SKM-1 treated with dmso at 0.1 percent for 144 hours (cell line): ENCODE measurements at regions not wholly inside any gene's neighbourhood (a gene's known extent, or its start where the extent isn't known, plus 50 kb on each side); places are given as distances from the start of the nearest gene placed in this dataset.

Experiments
- DNase-seq: peaks from one replicate; lab custom pipeline; 2025; ENCODE audit not compliant: unreplicated experiment; lab: John Stamatoyannopoulos, UW

DNA sequence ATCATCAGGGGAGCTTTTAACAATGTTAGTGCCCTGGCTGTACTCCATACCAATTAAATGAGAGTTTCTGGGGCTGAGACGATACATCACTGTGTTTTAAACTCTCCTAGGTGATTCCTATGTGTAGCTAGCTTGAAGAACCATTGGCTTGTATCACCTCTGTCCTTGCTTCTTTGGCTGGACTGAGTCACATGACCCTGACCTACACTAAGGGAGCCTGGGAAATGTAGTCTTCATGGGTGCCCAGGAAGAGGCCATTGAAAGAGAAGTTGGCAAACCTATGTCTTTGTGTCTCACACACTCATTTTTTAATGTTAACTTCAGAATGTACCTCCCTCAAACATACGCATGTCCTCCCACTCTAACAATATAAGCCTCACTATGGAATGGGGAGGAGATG is 506.6 kb downstream of the DHX35 start:
- no peak for DNase-seq

DNA sequence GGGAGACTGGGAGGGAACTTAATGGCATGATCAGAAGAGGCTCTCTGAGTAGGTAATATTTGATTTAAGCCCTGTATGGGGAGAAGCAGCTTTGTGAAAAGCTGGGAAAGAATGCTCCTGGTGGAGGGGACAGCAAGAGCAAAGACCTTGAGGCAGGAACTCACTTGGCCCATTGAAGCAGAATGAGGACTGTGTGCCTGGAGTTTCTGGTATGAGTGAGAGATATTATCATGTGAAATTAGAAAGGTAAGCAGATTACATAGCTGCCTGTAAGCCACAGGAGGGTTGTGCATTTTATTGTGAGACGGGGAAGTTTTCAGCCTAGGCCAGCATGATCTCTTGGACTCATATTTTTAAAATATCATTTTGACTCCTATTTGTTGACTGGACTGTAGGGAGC is 502.1 kb downstream of the DHX35 start:
- DNase-seq = no peak

DNA sequence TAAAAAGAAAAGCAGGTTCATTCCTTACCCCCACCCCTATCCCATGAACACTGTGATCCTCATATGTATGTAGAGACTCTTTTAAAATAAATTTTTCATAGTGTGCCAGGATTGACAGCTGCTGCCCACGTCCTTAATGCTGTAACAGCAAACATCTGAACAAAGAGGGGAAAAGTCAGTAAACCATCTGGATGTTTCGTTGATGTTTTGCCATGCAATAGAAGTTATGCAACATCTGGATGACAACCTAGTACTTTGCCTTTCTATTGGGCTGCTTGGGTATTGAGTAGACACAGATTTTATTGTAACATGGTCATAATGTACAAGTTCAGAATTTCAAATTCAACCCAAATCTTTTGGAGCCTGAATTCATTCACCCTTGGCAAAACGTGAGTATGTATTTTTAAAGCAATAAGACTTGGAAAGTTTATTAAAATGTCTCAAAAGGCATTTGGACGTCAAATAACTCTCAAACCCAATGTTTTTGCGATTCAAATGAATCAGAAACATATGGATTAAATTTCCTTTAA is 500.3 kb downstream of the DHX35 start:
- no peak for DNase-seq

GRCh38 chr20:39458452-39458851 is 496.3 kb downstream of the DHX35 start:
- no peak for DNase-seq

DNA sequence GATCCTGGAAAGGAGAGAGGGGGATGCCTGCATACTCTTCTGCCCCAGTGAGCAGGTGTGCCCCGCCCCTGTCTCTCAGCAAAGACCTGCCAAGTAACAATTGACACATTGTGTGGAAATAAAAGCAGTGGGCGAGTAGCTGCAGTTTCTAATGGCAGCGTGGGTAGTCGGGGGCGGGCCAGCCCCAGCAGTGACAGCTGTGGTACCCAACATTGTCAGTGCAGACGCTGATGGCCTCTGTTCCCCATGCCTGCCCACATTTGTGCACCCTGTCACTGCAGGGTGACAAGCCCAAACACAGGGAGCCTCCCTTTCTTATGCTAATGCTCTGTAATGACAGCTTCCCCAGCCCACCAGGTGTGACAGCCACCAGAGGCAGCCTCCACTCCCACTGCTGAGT is 491.7 kb downstream of the DHX35 start:
- no peak for DNase-seq

DNA sequence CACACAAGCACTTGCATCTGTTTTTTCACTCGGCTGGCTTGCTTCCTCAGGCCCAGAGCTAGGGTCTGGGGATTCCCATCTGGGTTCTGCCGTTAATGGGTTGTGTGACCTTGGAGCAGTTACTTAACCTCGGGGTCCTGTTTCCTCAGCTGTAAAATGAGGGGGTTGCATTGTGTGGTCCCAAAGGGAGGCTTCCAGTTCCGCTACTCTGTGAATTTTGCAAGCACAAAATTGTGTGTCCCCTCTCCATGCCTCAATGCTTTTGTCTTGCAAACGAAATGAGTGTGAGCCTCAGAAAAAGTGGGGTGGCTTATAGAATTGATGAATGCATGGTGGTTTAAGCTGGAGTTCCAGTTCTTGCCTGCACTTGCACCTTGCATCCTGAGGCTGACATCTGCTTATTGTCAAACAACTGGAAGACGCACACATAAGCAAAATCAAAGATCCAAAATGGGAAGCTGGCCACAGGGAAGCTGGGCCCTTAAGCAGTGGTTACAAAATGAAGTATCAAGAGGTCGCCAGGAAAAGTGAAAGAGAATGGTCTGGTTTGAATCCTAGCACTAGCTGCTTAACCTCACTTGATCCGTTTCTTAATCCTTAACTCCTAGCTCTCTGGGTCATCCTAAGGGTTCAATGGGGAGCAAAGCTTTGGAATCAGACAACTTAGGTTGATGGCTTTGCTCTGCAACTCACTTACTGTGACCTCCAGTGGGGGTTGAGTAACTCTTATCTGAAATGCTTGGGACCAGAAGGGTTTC is 490.6 kb downstream of the DHX35 start:
- no peak for DNase-seq

- no peak for DNase-seq
Measured at GRCh38 chr20:39451386-39451785, 489.2 kb downstream of the DHX35 start.

DNA sequence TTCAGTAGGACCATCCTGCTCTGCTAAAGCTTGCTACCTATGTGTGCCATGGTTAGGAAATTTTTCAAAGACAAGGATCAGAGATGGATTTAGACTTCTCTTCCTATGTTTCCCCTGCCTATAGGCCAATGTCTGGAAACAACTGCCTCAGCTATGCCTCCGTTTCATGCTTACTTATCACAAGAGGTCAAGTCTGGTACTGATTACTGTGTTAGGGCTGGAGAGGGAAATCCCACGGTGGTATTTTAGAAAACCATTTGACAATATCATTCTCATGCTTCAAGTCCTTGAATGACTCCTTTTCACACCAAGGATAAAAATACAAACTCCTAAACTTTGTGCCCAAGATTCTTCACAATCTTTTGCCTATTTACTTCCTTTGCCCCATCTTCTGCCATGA is 484.3 kb downstream of the DHX35 start:
- DNase-seq = no peak

DNA sequence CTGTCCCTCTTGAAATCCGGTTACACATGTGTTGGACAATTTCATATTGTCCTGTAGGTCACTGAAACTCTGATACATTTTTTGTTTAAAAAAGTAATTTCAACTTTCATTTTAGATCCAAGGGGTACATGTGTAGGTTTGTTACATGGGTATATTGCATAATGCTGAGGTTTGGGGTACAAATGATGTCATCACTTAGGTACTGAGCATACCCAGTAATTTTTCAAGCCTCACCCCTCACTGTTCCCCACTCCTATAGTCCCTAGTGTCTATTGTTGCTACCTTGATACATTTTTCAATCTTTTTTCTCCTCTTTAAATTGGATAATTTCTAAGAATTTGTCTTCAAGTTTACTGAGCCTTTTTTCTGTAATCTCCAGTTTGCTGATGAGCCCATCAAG is 483.0 kb downstream of the DHX35 start:
- DNase-seq = no peak

DNA sequence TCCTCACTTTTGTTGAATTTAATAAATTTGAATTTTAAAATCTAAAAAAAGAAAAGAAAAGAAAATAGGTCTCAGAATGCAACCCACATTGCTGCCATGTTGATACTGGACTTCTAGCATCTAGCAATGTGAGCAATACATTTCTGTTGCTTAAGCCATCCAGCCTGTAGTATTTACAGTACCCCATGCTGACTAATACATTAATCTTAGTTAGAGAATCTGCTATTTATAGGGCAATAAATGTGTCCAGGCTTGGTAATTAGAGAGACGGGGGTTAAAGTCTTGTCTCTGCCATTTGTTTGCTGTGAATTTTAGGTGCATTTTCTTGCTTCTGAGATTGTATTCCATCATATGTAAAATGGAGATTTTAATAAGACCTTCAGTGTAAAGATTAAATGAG is 471.3 kb downstream of the DHX35 start:
- DNase-seq = no peak

DNA sequence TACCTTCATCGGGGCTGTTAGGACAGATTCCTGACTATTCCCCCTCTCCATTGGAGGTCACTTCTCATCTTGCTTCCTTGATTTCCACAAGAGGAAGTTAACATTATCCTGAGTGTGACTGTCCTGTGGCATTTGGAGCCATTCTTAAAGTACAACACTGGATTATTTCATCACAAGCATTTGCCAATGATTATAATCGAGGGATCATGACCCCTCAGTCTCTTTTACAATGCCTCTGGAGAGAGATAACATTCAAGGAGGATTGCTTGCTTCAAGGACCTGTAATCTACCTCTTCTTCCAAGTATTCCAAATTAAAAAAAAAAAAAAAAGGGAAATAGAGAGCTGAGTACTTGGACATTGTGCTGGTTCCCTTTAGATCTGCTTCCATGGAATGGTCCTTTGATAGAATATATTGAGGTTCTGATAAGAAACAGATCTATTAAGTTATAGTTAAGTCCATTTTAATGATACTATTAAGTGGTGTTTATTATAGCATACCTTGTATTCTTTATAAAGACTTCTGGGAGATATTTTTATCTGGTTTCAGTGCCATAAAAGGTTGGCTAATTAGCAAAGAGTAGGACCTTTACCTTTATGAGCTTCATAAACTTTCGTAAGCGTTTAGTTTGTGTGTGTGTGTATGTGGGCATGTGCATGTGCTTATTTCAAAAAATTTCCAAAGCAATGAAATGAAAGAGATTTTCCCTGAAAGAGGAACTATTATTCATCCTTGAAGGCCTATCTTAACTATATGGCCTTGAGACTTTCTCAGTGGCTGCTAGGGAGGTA is 469.1 kb downstream of the DHX35 start:
- DNase-seq = no peak

- no peak for DNase-seq
Measured at GRCh38 chr20:39429726-39430125, 467.6 kb downstream of the DHX35 start.

- no peak for DNase-seq
Measured at GRCh38 chr20:39424962-39425678, 463.0 kb downstream of the DHX35 start.

DNA sequence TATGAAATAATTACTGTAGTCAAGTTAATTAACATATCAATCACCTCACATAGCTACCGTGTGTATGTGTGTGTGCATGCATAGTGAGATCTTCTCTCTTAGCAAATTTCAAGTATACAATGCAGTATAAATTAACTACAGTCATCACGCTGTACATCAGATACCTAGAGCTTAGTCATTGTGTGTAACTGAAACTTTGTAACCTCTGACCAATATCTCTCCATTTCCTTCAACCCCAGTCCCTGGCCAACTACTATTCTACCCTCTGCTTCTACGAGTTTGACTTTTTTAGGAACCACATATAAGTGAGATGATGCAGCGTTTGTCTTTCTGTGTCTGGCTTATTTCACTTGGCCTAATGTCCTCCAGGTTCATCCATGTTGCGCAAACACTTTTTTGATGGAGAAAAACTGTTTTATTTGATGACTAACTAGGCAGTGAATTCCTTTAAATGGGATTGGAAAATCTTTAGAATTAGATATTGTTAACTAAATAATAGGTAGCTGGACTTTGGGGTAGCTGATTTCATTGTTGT is 459.5 kb downstream of the DHX35 start:
- no peak for DNase-seq

GRCh38 chr20:39412091-39412490 is 449.9 kb downstream of the DHX35 start:
- DNase-seq = no peak

DNA sequence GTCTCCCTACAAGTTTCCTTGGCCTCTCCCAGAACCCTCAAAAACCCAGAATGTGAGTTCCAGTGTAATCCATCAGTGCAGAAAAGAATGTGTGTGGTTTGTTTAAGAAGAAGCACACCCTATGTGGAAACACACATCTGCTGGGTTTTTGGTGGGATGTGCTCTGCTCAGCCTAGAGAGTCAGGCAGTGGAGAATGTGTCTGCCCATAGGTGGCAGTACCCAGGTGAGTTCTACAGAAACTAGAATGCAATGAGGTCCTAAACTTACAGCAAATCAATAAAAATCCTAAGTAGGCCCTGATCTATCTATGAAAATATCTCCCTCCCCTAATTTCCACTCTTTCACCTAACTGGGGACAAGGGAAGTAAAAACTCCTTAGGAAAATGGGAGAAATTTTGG is 437.3 kb downstream of the DHX35 start:
- DNase-seq = no peak

GRCh38 chr20:39398656-39399055 is 436.5 kb downstream of the DHX35 start:
- DNase-seq = no peak

- no peak for DNase-seq
Measured at GRCh38 chr20:39397646-39398045, 435.5 kb downstream of the DHX35 start.

DNA sequence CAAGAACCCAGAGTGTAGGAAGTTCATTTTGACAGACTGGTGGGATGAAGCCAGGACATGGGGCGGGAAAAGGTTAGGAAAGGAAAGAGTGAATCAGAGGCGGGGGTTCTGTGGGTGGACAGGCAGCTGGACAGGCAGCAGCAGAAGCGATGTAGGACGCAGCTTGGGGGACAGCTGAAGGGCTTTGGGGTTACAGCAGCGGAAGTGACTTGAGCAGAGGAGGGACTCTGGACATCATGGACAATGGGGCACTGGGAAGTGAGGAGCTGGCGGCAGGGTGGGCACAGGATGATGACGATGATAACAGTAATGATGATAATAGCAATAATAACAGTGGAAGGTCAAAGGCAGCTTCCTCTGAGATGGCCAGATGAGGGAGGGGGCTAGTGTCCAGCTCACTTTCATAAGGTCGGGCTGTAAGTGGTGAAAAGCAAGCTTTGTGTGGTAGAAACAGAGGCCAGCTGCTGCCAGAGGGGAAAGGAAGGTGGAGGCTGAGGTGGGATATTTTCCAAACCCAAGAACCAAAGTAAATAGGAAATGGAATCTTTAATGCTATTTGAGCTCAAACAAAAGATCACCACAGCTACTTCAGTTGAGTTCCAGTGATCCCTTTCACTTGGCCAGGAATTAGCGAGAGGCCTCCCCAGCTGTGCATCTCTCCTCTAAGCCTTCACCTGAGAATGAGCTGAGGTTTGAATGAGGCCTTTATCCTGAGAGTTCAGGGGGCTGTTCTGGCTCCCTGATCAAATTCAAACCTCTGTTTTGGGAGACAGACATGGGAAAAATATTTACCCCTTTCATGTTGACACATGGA is 433.5 kb downstream of the DHX35 start:
- DNase-seq = no peak

DNA sequence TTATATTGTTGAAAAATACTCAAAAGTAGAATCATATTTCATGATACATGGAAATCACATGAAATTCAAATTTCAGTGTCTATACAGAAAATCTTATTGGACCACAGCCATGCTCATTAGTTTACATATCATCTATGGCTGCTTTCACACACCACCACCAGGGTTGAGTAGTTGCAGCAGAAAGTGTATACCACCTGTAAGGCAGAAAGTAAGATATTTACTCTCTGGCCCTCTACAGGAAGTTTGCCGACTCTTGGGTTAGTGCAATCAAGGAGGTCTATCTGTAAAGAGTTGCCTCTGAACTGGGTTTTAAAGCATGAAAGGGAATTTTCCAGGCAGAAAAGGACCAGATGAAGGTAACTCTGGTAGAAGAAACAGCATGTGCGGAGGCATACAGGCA is 432.3 kb downstream of the DHX35 start:
- no peak for DNase-seq

DNA sequence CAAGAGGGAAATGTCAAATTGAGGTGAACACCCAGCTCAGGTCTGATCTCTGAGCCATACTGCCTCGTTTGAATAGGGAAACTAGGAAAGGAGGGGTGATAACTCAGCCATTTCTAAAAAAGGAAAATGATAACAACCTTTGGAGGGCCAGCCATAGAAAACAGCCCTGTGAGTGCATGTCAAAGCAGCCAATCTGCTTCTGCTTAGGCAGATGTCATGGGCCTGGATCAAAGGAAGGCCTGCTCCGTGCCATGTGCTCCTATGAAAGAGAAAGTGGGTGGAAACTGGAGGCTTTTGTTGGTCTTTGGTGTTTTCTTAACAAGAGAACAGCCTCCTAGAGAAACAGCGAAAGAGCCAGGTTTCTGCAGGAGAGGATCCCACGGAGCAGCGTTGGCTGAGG is 428.0 kb downstream of the DHX35 start:
- no peak for DNase-seq
